SU-DHL-6 (cell line): ENCODE measurements at regions not wholly inside any gene's neighbourhood (a gene's known extent, or its start where the extent isn't known, plus 50 kb on each side); places are given as distances from the start of the nearest gene placed in this dataset.

ENCODE experiments used
- H2AFZ ChIP-seq: fragments of 200-600 bp; sonication (generic); 2 replicates; pipeline ENCODE4 v1.6.1; 2014; ENCODE audit warnings: low read depth, mild to moderate bottlenecking, moderate library complexity, mixed read lengths, antibody characterized with exemption, low read length; ENCODE audit not compliant: severe bottlenecking
- H3F3A ChIP-seq: fragments of 200-600 bp; shearing (Covaris generic); 2 replicates; pipeline ENCODE4 v1.6.0; 2016; ENCODE audit warnings: antibody characterized with exemption, mild to moderate bottlenecking; ENCODE audit not compliant: insufficient read depth
- H3K27ac ChIP-seq: fragments of 200-600 bp; sonication (generic); 2 replicates; pipeline ENCODE4 v1.5.1; 2016; ENCODE audit warnings: low read depth, mild to moderate bottlenecking, low read length, moderate library complexity, mixed read lengths
- H3K27me3 ChIP-seq: fragments of 200-600 bp; sonication (generic), shearing (Covaris generic); 2 replicates; pipeline ENCODE4 v1.6.0; 2014; ENCODE audit warnings: mild to moderate bottlenecking, low read length
- H3K36me3 ChIP-seq: fragments of 200-600 bp; sonication (generic); 2 replicates; pipeline ENCODE4 v1.6.1; 2014; ENCODE audit warnings: mild to moderate bottlenecking, low read length, mixed read lengths
- H3K4me2 ChIP-seq: fragments of 300-600, 200-600 bp; shearing (Covaris generic), sonication (generic); 2 replicates; pipeline ENCODE4 v1.6.0; 2014; ENCODE audit warnings: low read length, low read depth, mild to moderate bottlenecking; ENCODE audit not compliant: poor library complexity, severe bottlenecking
- H3K4me3 ChIP-seq: fragments of 200-600 bp; sonication (generic); 2 replicates; pipeline ENCODE4 v1.5.1; 2014; ENCODE audit warnings: antibody characterized with exemption, low read length, mild to moderate bottlenecking, mixed read lengths; ENCODE audit not compliant: insufficient read depth, poor library complexity, severe bottlenecking
- H3K79me2 ChIP-seq: fragments of 200-600 bp; sonication (generic); 2 replicates; pipeline ENCODE4 v1.6.1; 2014; ENCODE audit warnings: mild to moderate bottlenecking, low read length, moderate library complexity; ENCODE audit not compliant: insufficient read depth
- H3K9ac ChIP-seq: fragments of 200-600 bp; sonication (generic); 2 replicates; pipeline ENCODE4 v1.7.0; 2014; ENCODE audit warnings: mild to moderate bottlenecking, low read length
- H3K9me2 ChIP-seq: fragments of 200-600 bp; sonication (generic); replicated peaks from 2 replicates; pipeline ENCODE4 v1.6.1; 2014; ENCODE audit warnings: low read length; ENCODE audit not compliant: insufficient read depth
- H3K9me3 ChIP-seq: fragments of 200-600 bp; sonication (generic); 2 replicates; pipeline ENCODE4 v1.6.1; 2014; ENCODE audit warnings: low read length, mixed read lengths; ENCODE audit not compliant: insufficient read depth
- H4K20me1 ChIP-seq: fragments of 200-600 bp; sonication (generic); 2 replicates; pipeline ENCODE4 v1.6.1; 2014; ENCODE audit warnings: low read depth, mild to moderate bottlenecking, antibody characterized with exemption, low read length, moderate library complexity, mixed read lengths
- EZH2phosphoT487 ChIP-seq: fragments of 200-600 bp; sonication (generic), shearing (Covaris generic); conservative IDR thresholded peaks from 2 replicates; pipeline ENCODE4 v1.6.1; 2018; ENCODE audit warnings: mild to moderate bottlenecking, antibody characterized with exemption, low read length, moderate library complexity, mixed read lengths
- TF ChIP-seq, protein P1 (sequence below): fragments of 200-600 bp; sonication (generic); IDR thresholded peaks from one replicate; pipeline ENCODE4 v1.5.1; 2017; ENCODE audit warnings: antibody characterized with exemption, mild to moderate bottlenecking, low read length, moderate library complexity; ENCODE audit not compliant: insufficient read depth, poor library complexity, severe bottlenecking

DNA sequence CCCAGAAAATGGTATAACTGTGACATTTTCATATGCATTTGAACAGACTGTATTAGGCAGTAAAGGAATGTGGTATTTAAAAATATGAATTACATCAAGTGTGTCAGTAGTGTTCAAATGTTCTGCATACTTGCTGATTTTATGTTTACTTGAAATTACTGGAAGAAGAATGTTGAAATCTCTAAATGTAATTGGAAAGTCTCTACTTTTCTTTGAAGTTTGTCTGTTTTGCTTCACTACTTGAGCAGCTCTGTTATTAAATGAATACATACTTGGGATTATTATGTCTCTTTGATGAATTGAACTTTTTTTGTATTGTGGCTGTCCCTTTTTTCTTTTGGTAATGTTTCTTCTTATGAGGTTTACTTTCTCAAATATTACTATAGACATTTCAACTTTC, 205.6 kb downstream of the TAF11L14 start:
- no peak overlapping the region for H3K4me3 ChIP-seq
- H3F3A ChIP-seq = no peaks in the 10 kb centered on the region
- H4K20me1 ChIP-seq = no peaks in the 10 kb centered on the region
- no peak overlapping the region for H3K4me2 ChIP-seq
- no peaks in the 10 kb centered on the region for H3K9me2 ChIP-seq
- H3K9ac ChIP-seq = no peak overlapping the region
- no peak for TF ChIP-seq EZH2phosphoT487
- TF ChIP-seq, protein P1, sequence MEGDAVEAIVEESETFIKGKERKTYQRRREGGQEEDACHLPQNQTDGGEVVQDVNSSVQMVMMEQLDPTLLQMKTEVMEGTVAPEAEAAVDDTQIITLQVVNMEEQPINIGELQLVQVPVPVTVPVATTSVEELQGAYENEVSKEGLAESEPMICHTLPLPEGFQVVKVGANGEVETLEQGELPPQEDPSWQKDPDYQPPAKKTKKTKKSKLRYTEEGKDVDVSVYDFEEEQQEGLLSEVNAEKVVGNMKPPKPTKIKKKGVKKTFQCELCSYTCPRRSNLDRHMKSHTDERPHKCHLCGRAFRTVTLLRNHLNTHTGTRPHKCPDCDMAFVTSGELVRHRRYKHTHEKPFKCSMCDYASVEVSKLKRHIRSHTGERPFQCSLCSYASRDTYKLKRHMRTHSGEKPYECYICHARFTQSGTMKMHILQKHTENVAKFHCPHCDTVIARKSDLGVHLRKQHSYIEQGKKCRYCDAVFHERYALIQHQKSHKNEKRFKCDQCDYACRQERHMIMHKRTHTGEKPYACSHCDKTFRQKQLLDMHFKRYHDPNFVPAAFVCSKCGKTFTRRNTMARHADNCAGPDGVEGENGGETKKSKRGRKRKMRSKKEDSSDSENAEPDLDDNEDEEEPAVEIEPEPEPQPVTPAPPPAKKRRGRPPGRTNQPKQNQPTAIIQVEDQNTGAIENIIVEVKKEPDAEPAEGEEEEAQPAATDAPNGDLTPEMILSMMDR = no peak
- H3K27me3 ChIP-seq = no peaks in the 10 kb centered on the region
- no peaks in the 10 kb centered on the region for H3K9me3 ChIP-seq
- H3K36me3 ChIP-seq = no peaks in the 10 kb centered on the region
- H3K27ac ChIP-seq = no peak overlapping the region
- H3K79me2 ChIP-seq = no peaks in the 10 kb centered on the region
- no peak overlapping the region for H2AFZ ChIP-seq

DNA sequence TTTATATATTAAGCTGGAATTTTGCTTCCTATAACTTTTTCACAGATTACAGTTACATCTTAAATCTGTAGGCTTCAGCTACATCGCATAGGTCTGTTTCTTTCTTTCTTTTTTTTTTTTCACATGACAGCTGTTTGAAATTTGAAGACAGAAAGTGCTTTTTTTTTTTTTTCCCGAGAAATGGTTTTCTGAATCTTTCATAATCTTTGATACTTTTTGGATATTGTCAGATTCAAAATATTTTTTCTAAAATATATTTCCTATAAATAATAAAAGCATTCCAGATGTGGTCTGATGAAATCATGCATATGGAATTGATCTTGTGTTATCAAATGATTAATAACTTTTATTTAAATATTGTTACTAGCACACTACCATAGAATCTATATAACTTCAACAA, 212.2 kb downstream of the TAF11L14 start:
- Histone ChIP-seq H2AFZ (no peak overlapping the region), H3K9me3 (no peaks in the 10 kb centered on the region), H3K9ac (no peak overlapping the region), H3K9me2 (no peaks in the 10 kb centered on the region), H3K27me3 (no peaks in the 10 kb centered on the region), H3K4me2 (no peak overlapping the region), H3K79me2 (no peaks in the 10 kb centered on the region), H3K4me3 (no peak overlapping the region), H3K36me3 (no peaks in the 10 kb centered on the region), H3K27ac (no peak overlapping the region), H4K20me1 (no peaks in the 10 kb centered on the region), H3F3A (no peaks in the 10 kb centered on the region)
- no peak for TF ChIP-seq EZH2phosphoT487
- TF ChIP-seq, protein P1 = no peak

DNA sequence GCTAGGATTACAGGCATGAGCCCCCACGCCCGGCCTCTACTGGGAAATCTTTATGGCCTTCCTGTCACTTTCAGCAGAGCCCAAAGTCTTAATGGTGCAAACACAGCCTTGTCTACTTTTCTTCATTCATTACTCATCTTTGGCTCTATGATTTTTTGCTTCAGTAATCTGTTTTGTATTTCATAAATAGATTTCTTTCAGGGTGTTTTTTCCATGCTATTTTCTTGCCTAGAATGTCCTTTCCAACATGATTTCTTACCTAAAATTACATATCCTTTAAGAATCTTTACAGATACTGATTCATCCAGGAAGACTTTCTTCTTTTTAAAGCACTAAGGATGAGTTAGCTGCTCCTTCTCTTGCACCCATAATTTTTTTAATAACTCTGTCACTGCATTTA, 213.0 kb downstream of the TAF11L14 start:
- no peaks in the 10 kb centered on the region for H3F3A ChIP-seq
- no peaks in the 10 kb centered on the region for H3K9me2 ChIP-seq
- H3K4me3 ChIP-seq = no peak overlapping the region
- no peak overlapping the region for H3K9ac ChIP-seq
- no peak for TF ChIP-seq EZH2phosphoT487
- TF ChIP-seq, protein P1 = no peak
- no peaks in the 10 kb centered on the region for H3K9me3 ChIP-seq
- no peaks in the 10 kb centered on the region for H3K27me3 ChIP-seq
- H3K4me2 ChIP-seq = no peak overlapping the region
- no peaks in the 10 kb centered on the region for H4K20me1 ChIP-seq
- no peaks in the 10 kb centered on the region for H3K36me3 ChIP-seq
- H2AFZ ChIP-seq = no peak overlapping the region
- no peak overlapping the region for H3K27ac ChIP-seq
- H3K79me2 ChIP-seq = no peaks in the 10 kb centered on the region

DNA sequence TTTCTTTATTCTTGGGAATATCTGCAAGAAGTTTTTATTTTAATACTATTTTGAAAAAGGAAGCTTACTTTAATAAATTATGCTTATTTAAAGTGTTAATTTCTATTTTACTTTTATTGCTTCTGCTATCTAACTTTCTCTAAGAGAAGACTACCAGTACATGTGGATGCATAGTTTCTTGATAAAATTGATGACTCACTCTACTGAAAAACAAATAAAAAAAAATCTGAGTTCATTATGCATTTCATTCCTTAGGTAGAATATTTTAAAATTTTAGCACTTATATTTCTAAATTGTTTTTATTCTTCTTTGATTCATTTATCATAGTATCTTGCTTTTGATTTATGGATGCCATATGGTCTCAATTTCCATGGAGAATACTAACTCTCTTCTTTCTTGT, 217.9 kb downstream of the TAF11L14 start:
- Histone ChIP-seq H3K9ac (no peak overlapping the region), H3K27ac (no peak overlapping the region), H2AFZ (no peak overlapping the region), H3F3A (no peaks in the 10 kb centered on the region), H3K36me3 (no peaks in the 10 kb centered on the region), H4K20me1 (no peaks in the 10 kb centered on the region), H3K27me3 (no peaks in the 10 kb centered on the region), H3K9me2 (no peaks in the 10 kb centered on the region), H3K9me3 (no peaks in the 10 kb centered on the region), H3K79me2 (no peaks in the 10 kb centered on the region), H3K4me2 (no peak overlapping the region), H3K4me3 (no peak overlapping the region)
- no peak for TF ChIP-seq EZH2phosphoT487
- TF ChIP-seq, protein P1 = no peak
